ENCODE measurements at regions not wholly inside any gene's neighbourhood (a gene's known extent, or its start where the extent isn't known, plus 50 kb on each side); places are given as distances from the start of the nearest gene placed in this dataset.

GRCh38 chr12:132439333-132439904 lies 50.5 kb upstream of the FBRSL1 start:
- DNase-seq (ENCODE audit: low read depth, low spot score) = no peak
- in situ Hi-C loops (cut with HindIII; ENCODE audit: low sequenced_read_pairs) = no loop called here
- H3K4me3 ChIP-seq (ENCODE audit: low read depth, low read length) = no peak overlapping the region
- no peak for TF ChIP-seq CTCF (IDR thresholded peaks at IDR 0.05; ENCODE audit: low read depth, low read length)

GRCh38 chr12:132438726-132439125 lies 51.2 kb upstream of the FBRSL1 start:
- in situ Hi-C loops (cut with HindIII; ENCODE audit: low sequenced_read_pairs) = no loop called here
- no peak for TF ChIP-seq CTCF (IDR thresholded peaks at IDR 0.05; ENCODE audit: low read depth, low read length)
- no peak for DNase-seq (ENCODE audit: low read depth, low spot score)
- no peak overlapping the region for H3K4me3 ChIP-seq (ENCODE audit: low read depth, low read length)

- in situ Hi-C loops (cut with HindIII; ENCODE audit: low sequenced_read_pairs) = no loop called here
- DNase-seq (ENCODE audit: low read depth, low spot score) = no peak
- no peak for TF ChIP-seq CTCF (IDR thresholded peaks at IDR 0.05; ENCODE audit: low read depth, low read length)
- no peak overlapping the region for H3K4me3 ChIP-seq (ENCODE audit: low read depth, low read length)
Observed at GRCh38 chr12:132437943-132438700, 51.8 kb upstream of the FBRSL1 start.

GRCh38 chr12:132437252-132437932 lies 52.6 kb upstream of the FBRSL1 start:
- H3K4me3 ChIP-seq (ENCODE audit: low read depth, low read length) = no peak overlapping the region

GRCh38 chr12:132436791-132437251 lies 53.1 kb upstream of the FBRSL1 start:
- in situ Hi-C loops (cut with HindIII; ENCODE audit: low sequenced_read_pairs) = no loop called here
- no peak for TF ChIP-seq CTCF (IDR thresholded peaks at IDR 0.05; ENCODE audit: low read depth, low read length)
- no peak for DNase-seq (ENCODE audit: low read depth, low spot score)
- no peak overlapping the region for H3K4me3 ChIP-seq (ENCODE audit: low read depth, low read length)

More at GRCh38 chr12:132437252-132437932, 52.6 kb upstream of the FBRSL1 start:
- TF ChIP-seq CTCF (IDR thresholded peaks at IDR 0.05; ENCODE audit: low read depth, low read length) = no peak
- in situ Hi-C loops (cut with HindIII; ENCODE audit: low sequenced_read_pairs) = no loop called here
- DNase-seq (ENCODE audit: low read depth, low spot score) = no peak

- in situ Hi-C loops (cut with HindIII; ENCODE audit: low sequenced_read_pairs) = no loop called here
Observed at GRCh38 chr12:132435486-132436187, 54.3 kb upstream of the FBRSL1 start.

More at GRCh38 chr12:132435486-132436187, 54.3 kb upstream of the FBRSL1 start:
- no peak for DNase-seq (ENCODE audit: low read depth, low spot score)
- no peak overlapping the region for H3K4me3 ChIP-seq (ENCODE audit: low read depth, low read length)
- no peak for TF ChIP-seq CTCF (IDR thresholded peaks at IDR 0.05; ENCODE audit: low read depth, low read length)

Data from astrocyte of the spinal cord (primary cell).